HG02973 (cell line): ENCODE measurements at regions not wholly inside any gene's neighbourhood (a gene's known extent, or its start where the extent isn't known, plus 50 kb on each side); places are given as distances from the start of the nearest gene placed in this dataset.
"Not testable (repeated sequence)": the region's sequence is repeated elsewhere in the genome, so short reads cannot be mapped to it uniquely, and the experiment has no call there.

Experiments
- ATAC-seq: cut with Tn5 transposase; IDR thresholded peaks from one replicate; pipeline ENCODE4 v1.9.1; 2021; ENCODE audit warnings: moderate library complexity; ENCODE audit not compliant: unreplicated experiment

GRCh38 chr1:29777522-29777921, 541.2 kb downstream of the PTPRU start:
- ATAC-seq = no peak

- ATAC-seq = no peak
Observed at GRCh38 chr1:29774355-29774754, 538.0 kb downstream of the PTPRU start.

- ATAC-seq = no peak
Observed at GRCh38 chr1:29772584-29773100, 536.3 kb downstream of the PTPRU start.

- ATAC-seq = no peak
Observed at GRCh38 chr1:29767769-29768425, 531.6 kb downstream of the PTPRU start.

GRCh38 chr1:29767088-29767685, 530.9 kb downstream of the PTPRU start:
- no peak for ATAC-seq

GRCh38 chr1:29762635-29763034, 526.3 kb downstream of the PTPRU start:
- no peak for ATAC-seq

GRCh38 chr1:29761159-29761928, 525.0 kb downstream of the PTPRU start:
- no peak for ATAC-seq

GRCh38 chr1:29760067-29760564, 523.8 kb downstream of the PTPRU start:
- ATAC-seq = no peak

- ATAC-seq = no peak
Observed at GRCh38 chr1:29758781-29759499, 522.6 kb downstream of the PTPRU start.

GRCh38 chr1:29757866-29758780, 521.8 kb downstream of the PTPRU start:
- ATAC-seq = no peak

- no peak for ATAC-seq
Observed at GRCh38 chr1:29756901-29757725, 520.8 kb downstream of the PTPRU start.

GRCh38 chr1:29756498-29756897, 520.2 kb downstream of the PTPRU start:
- ATAC-seq = no peak

- no peak for ATAC-seq
Observed at GRCh38 chr1:29756085-29756484, 519.8 kb downstream of the PTPRU start.

GRCh38 chr1:29755412-29756015, 519.2 kb downstream of the PTPRU start:
- ATAC-seq = not testable (repeated sequence)

- no peak for ATAC-seq
Observed at GRCh38 chr1:29754573-29755375, 518.5 kb downstream of the PTPRU start.

GRCh38 chr1:29753771-29754572, 517.6 kb downstream of the PTPRU start:
- ATAC-seq = no peak

- no peak for ATAC-seq
Observed at GRCh38 chr1:29753244-29753643, 516.9 kb downstream of the PTPRU start.
